GM13976 (cell line): ENCODE measurements at regions not wholly inside any gene's neighbourhood (a gene's known extent, or its start where the extent isn't known, plus 50 kb on each side); places are given as distances from the start of the nearest gene placed in this dataset.

Experiments used
- DNase-seq: peaks from one replicate; pipeline ENCODE4 v3.0.0; 2012; ENCODE audit warnings: low spot score
- CTCF ChIP-seq: IDR thresholded peaks from 2 replicates; pipeline ENCODE4 v1.5.1; 2012; ENCODE audit warnings: borderline replicate concordance, mild to moderate bottlenecking; ENCODE audit not compliant: insufficient read depth; ENCODE audit errors: extremely low read depth, missing control alignments, control extremely low read depth
- in situ Hi-C: fragments of 300-500 bp; cut with MboI; formaldehyde crosslinking; loops from one replicate; pipeline ENCODE4 v1.12.0; 2022; ENCODE audit warnings: low sequenced_read_pairs, mixed read lengths, inconsistent platforms; ENCODE audit not compliant: unreplicated experiment

- in situ Hi-C loops, result no loop called here
- no peak for DNase-seq
- no peak for TF ChIP-seq CTCF
Observed at GRCh38 chr3:73681198-73681597, 56.5 kb upstream of the PDZRN3 start.

- TF ChIP-seq CTCF, result no peak
- no peak for DNase-seq
- in situ Hi-C loops, result no loop called here
Observed at GRCh38 chr3:73680391-73681095, 55.8 kb upstream of the PDZRN3 start.

GRCh38 chr3:73677336-73678024, 52.7 kb upstream of the PDZRN3 start:
- no peak for TF ChIP-seq CTCF
- in situ Hi-C loops, result no loop called here
- no peak for DNase-seq
